Hepatocyte (in vitro differentiated cells): ENCODE measurements at regions not wholly inside any gene's neighbourhood (a gene's known extent, or its start where the extent isn't known, plus 50 kb on each side); places are given as distances from the start of the nearest gene placed in this dataset.

Experiments used
- DNase-seq: peaks from one replicate; pipeline ENCODE4 v3.0.0-alpha.2; 2016; ENCODE audit warnings: low spot score
- H2AFZ ChIP-seq: fragments of 200-600 bp; sonication (generic); 2 replicates; pipeline ENCODE4 v1.6.0; 2016; ENCODE audit warnings: antibody characterized with exemption, mild to moderate bottlenecking
- H3K27ac ChIP-seq: fragments of 200-600 bp; sonication (generic); 2 replicates; pipeline ENCODE4 v1.5.1; 2016; ENCODE audit warnings: mild to moderate bottlenecking
- H3K27me3 ChIP-seq: fragments of 200-600 bp; sonication (generic); 2 replicates; pipeline ENCODE4 v1.6.1; 2016
- H3K36me3 ChIP-seq: fragments of 200-600 bp; sonication (generic); replicated peaks from 2 replicates; pipeline ENCODE4 v1.5.1; 2016; ENCODE audit warnings: low read depth; ENCODE audit not compliant: insufficient read depth
- H3K4me1 ChIP-seq: fragments of 200-600 bp; sonication (generic); 2 replicates; pipeline ENCODE4 v1.5.1; 2016; ENCODE audit warnings: mild to moderate bottlenecking, moderate library complexity; ENCODE audit not compliant: insufficient read depth
- H3K4me2 ChIP-seq: fragments of 200-600 bp; sonication (generic); 2 replicates; pipeline ENCODE4 v1.6.0; 2016
- H3K4me3 ChIP-seq: fragments of 200-600 bp; sonication (generic); 2 replicates; pipeline ENCODE4 v1.5.1; 2016; ENCODE audit warnings: mild to moderate bottlenecking
- H3K79me2 ChIP-seq: fragments of 200-600 bp; sonication (generic); 2 replicates; pipeline ENCODE4 v1.6.0; 2017; ENCODE audit warnings: mild to moderate bottlenecking
- H3K9me2 ChIP-seq: fragments of 200-600 bp; sonication (generic); replicated peaks from 2 replicates; pipeline ENCODE4 v1.6.0; 2017; ENCODE audit warnings: mild to moderate bottlenecking; ENCODE audit not compliant: insufficient read depth
- H3K9me3 ChIP-seq: fragments of 200-600 bp; sonication (generic); 2 replicates; pipeline ENCODE4 v1.5.1; 2016; ENCODE audit warnings: low read depth, mild to moderate bottlenecking
- H4K20me1 ChIP-seq: fragments of 200-600 bp; sonication (generic); 2 replicates; pipeline ENCODE4 v1.6.0; 2016; ENCODE audit warnings: mild to moderate bottlenecking; ENCODE audit not compliant: insufficient read depth, poor library complexity, severe bottlenecking
- CTCF ChIP-seq: fragments of 200-600 bp; sonication (generic); IDR thresholded peaks from 2 replicates; pipeline ENCODE4 v1.5.1; 2016; ENCODE audit warnings: antibody characterized with exemption, mild to moderate bottlenecking; ENCODE audit not compliant: poor library complexity
- EZH2 ChIP-seq: fragments of 200-600 bp; sonication (generic); IDR thresholded peaks from 2 replicates; pipeline ENCODE4 v1.6.1; 2016; ENCODE audit warnings: antibody characterized with exemption, mild to moderate bottlenecking, borderline replicate concordance
- EZH2phosphoT487 ChIP-seq: fragments of 200-600 bp; sonication (generic); IDR thresholded peaks from one replicate; pipeline ENCODE4 v1.6.1; 2018; ENCODE audit warnings: antibody characterized with exemption, mild to moderate bottlenecking, low read depth, moderate library complexity; ENCODE audit not compliant: unreplicated experiment, severe bottlenecking
- WGBS: methylation state at CpG from one replicate; pipeline ENCODE4 v1.1.6; 2016; ENCODE audit warnings: low lambda C conversion rate; ENCODE audit errors: missing lambda C conversion rate; 5-methylcytosine and 5-hydroxymethylcytosine counted together

- no peaks in the 10 kb centered on the region for H3K4me1 ChIP-seq
- no peaks in the 10 kb centered on the region for H3K36me3 ChIP-seq
- no peaks in the 10 kb centered on the region for H3K79me2 ChIP-seq
- no peaks in the 10 kb centered on the region for H4K20me1 ChIP-seq
- H3K4me3 ChIP-seq: no peak overlapping the region
- no peak overlapping the region for H2AFZ ChIP-seq
- TF ChIP-seq CTCF: no peak
- no peak for TF ChIP-seq EZH2phosphoT487
- no peak overlapping the region for H3K4me2 ChIP-seq
- no peak overlapping the region for H3K27ac ChIP-seq
- no peaks in the 10 kb centered on the region for H3K27me3 ChIP-seq
- H3K9me3 ChIP-seq: no peaks in the 10 kb centered on the region
- WGBS: 53% methylated on average over 2 of the region's 2 CpGs
- no peak for DNase-seq
- no peaks in the 10 kb centered on the region for H3K9me2 ChIP-seq
Measured at GRCh38 chr4:149101649-149102048, 659.4 kb upstream of the NR3C2 start.

DNA sequence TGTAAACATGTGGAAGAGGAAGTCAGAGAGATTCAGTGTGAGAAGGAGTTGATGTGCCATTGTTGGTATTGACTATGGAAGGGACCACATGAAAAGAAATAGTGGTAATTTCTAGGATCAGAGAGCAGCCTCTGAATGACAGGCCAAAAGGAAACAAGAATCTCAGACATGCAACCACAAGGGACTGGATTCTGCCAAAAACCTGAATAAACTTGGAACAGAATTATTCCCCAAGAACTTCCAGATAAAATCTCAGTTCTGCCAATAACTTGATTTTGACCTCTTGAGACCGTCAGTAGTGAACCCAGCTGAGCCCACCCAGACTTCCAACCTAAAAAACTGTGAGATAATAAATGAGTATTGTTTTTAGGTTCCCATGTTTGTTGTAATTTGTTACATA is 653.6 kb upstream of the NR3C2 start:
- no peaks in the 10 kb centered on the region for H3K4me1 ChIP-seq
- H3K27me3 ChIP-seq: no peaks in the 10 kb centered on the region
- no peak overlapping the region for H3K4me2 ChIP-seq
- H3K27ac ChIP-seq: no peak overlapping the region
- DNase-seq: no peak
- TF ChIP-seq EZH2phosphoT487 (no peak), CTCF (no peak), EZH2 (no peak)
- no peaks in the 10 kb centered on the region for H3K9me2 ChIP-seq
- no peaks in the 10 kb centered on the region for H3K9me3 ChIP-seq
- H3K36me3 ChIP-seq: no peaks in the 10 kb centered on the region
- H3K79me2 ChIP-seq: no peaks in the 10 kb centered on the region
- WGBS: 73% methylated on average over 1 of the region's 1 CpG
- H4K20me1 ChIP-seq: no peaks in the 10 kb centered on the region
- H2AFZ ChIP-seq: no peak overlapping the region
- H3K4me3 ChIP-seq: no peak overlapping the region

- no peaks in the 10 kb centered on the region for H3K9me2 ChIP-seq
- no peak overlapping the region for H3K4me2 ChIP-seq
- H3K79me2 ChIP-seq: no peaks in the 10 kb centered on the region
- no peak for DNase-seq
- no peak overlapping the region for H3K27ac ChIP-seq
- H4K20me1 ChIP-seq: no peaks in the 10 kb centered on the region
- H3K9me3 ChIP-seq: no peaks in the 10 kb centered on the region
- TF ChIP-seq EZH2phosphoT487: no peak
- TF ChIP-seq CTCF: no peak
- TF ChIP-seq EZH2: no peak
- no peaks in the 10 kb centered on the region for H3K4me1 ChIP-seq
- no peaks in the 10 kb centered on the region for H3K27me3 ChIP-seq
- no peak overlapping the region for H3K4me3 ChIP-seq
- no peaks in the 10 kb centered on the region for H3K36me3 ChIP-seq
- H2AFZ ChIP-seq: no peak overlapping the region
Measured at GRCh38 chr4:149095001-149095400, 652.8 kb upstream of the NR3C2 start.

DNA sequence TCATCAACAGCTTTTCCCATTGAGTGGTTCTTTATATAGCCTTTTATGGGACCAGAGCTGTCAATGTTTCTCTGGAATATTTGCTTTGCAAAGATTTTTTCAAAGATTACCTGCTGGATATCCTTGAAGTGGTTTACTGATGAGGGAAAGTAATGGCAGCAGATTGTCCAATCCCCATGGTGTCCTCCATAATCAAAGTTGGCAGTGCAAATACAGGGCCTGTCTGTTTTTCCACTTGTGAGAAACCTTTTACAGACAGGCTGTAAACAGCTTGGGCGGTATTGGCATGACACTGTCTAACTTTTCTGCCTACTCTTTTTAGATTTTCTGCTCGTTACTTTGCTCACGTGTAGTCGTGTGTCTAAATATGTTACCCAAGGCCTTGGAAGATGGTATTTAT is 641.9 kb upstream of the NR3C2 start:
- H3K36me3 ChIP-seq: no peaks in the 10 kb centered on the region
- H3K4me3 ChIP-seq: no peak overlapping the region
- DNase-seq: no peak
- 86% methylated on average over 4 of the region's 4 CpGs for WGBS
- H4K20me1 ChIP-seq: no peaks in the 10 kb centered on the region
- no peak overlapping the region for H2AFZ ChIP-seq
- no peaks in the 10 kb centered on the region for H3K9me3 ChIP-seq
- no peaks in the 10 kb centered on the region for H3K27me3 ChIP-seq
- H3K4me2 ChIP-seq: no peak overlapping the region
- H3K79me2 ChIP-seq: no peaks in the 10 kb centered on the region
- no peaks in the 10 kb centered on the region for H3K9me2 ChIP-seq
- H3K27ac ChIP-seq: no peak overlapping the region
- TF ChIP-seq EZH2phosphoT487 (no peak), EZH2 (no peak), CTCF (no peak)
- no peaks in the 10 kb centered on the region for H3K4me1 ChIP-seq
